ENCODE measurements at regions not wholly inside any gene's neighbourhood (a gene's known extent, or its start where the extent isn't known, plus 50 kb on each side); places are given as distances from the start of the nearest gene placed in this dataset.

- TF ChIP-seq CTCF (IDR thresholded peaks at IDR 0.05; ENCODE audit: low read length) (no peak), EZH2phosphoT487 (IDR thresholded peaks at IDR 0.05; ENCODE audit: low read length) (no peak)
These were observed 58.3 kb upstream of the CPEB4 start for GRCh38 chr5:173829826-173830225.
